A549 (cell line): ENCODE measurements at regions not wholly inside any gene's neighbourhood (a gene's known extent, or its start where the extent isn't known, plus 50 kb on each side); places are given as distances from the start of the nearest gene placed in this dataset.

Source experiments
- ATAC-seq, 2 experiments: fragments of 200-7000 bp in 1 of 2; fragments of >200 bp in 1 of 2; cut with Nextera tagmentation in 1 of 2; cut with Tn5 transposase in 1 of 2; 3 replicates each; pipeline versions ENCODE4 v1.8.0 to v1.9.1; 2018 to 2020; ENCODE audit warnings: mild to moderate bottlenecking in 1 of 2, moderate library complexity in 1 of 2
- CTCF ChIA-PET: fragments of 300-600 bp; sonication (Branson Sonifier 250); formaldehyde crosslinking; extraction: SDS; loops from one replicate; lab custom pipeline; 2021; ENCODE audit warnings: antibody characterized with exemption, inconsistent platforms; lab: Yijun Ruan, JAX
- POLR2A ChIA-PET: fragments of 350-600 bp; formaldehyde crosslinking; extraction: SDS; loops from one replicate; lab custom pipeline; 2021; ENCODE audit warnings: antibody characterized with exemption, inconsistent platforms; lab: Yijun Ruan, JAX
- DNase-seq, 2 experiments: peaks; one replicate each; pipeline versions ENCODE4 v3.0.0 to v3.0.0-alpha.2; 2011 to 2016; ENCODE audit warnings: low read depth in 1 of 2, low spot score in 1 of 2
- FAIRE-seq: peaks from 2 replicates; lab custom pipeline; 2011; peaks lifted over from hg19 to GRCh38; lab: Jason Lieb, UNC
- H3K27ac ChIP-seq, 2 experiments: fragments of >200 bp; sonication (Bioruptor Twin); formaldehyde crosslinking; 3 replicates each; pipeline ENCODE4 v1.5.1; 2016 to 2017
- H3K4me1 ChIP-seq: fragments of >200 bp; sonication (Bioruptor Twin); formaldehyde crosslinking; 3 replicates; pipeline ENCODE4 v1.6.1; 2016
- H3K4me2 ChIP-seq: fragments of >200 bp; sonication (Bioruptor Twin); formaldehyde crosslinking; 3 replicates; pipeline ENCODE4 v1.6.1; 2016
- H3K4me3 ChIP-seq: fragments of >200 bp; sonication (Bioruptor Twin); formaldehyde crosslinking; 3 replicates; pipeline ENCODE4 v1.5.1; 2016
- H3K9me3 ChIP-seq: fragments of >200 bp; sonication (Bioruptor Twin); formaldehyde crosslinking; 3 replicates; pipeline ENCODE4 v1.6.1; 2016
- BHLHE40 ChIP-seq: IDR thresholded peaks from 2 replicates; pipeline ENCODE4 v1.6.1; 2012; ENCODE audit warnings: low read depth, low read length, inconsistent platforms
- CBX2 ChIP-seq: fragments of 200-600 bp; sonication (generic); IDR thresholded peaks from 2 replicates; pipeline ENCODE4 v1.6.1; 2016; ENCODE audit warnings: low read depth, mild to moderate bottlenecking, borderline replicate concordance
- ESRRA ChIP-seq: fragments of 150-350 bp; IDR thresholded peaks from 2 replicates; pipeline ENCODE4 v1.6.1; 2014; ENCODE audit warnings: mild to moderate bottlenecking, low read length, borderline replicate concordance
- FOSB ChIP-seq: fragments of 250-450 bp; sonication (Bioruptor Pico); IDR thresholded peaks from 2 replicates; pipeline ENCODE4 v1.5.0; 2020; ENCODE audit warnings: mild to moderate bottlenecking, moderate library complexity
- GATA3 ChIP-seq: IDR thresholded peaks from 2 replicates; pipeline ENCODE4 v1.6.1; 2012; ENCODE audit warnings: borderline replicate concordance
- HOXB5 ChIP-seq: fragments of 250-450 bp; sonication (Bioruptor Pico); IDR thresholded peaks from 2 replicates; pipeline ENCODE4 v1.5.0; 2020; ENCODE audit warnings: mild to moderate bottlenecking, moderate library complexity
- KDM5A ChIP-seq: fragments of 200-600 bp; sonication (generic); IDR thresholded peaks from 2 replicates; pipeline ENCODE4 v1.6.1; 2016; ENCODE audit warnings: antibody characterized with exemption, mild to moderate bottlenecking
- MAFK ChIP-seq: fragments of 450-650 bp; IDR thresholded peaks from 2 replicates; pipeline ENCODE4 v1.6.1; 2014; ENCODE audit not compliant: partially characterized antibody
- MYC ChIP-seq: IDR thresholded peaks from 2 replicates; pipeline ENCODE4 v1.6.1; 2012; ENCODE audit warnings: mild to moderate bottlenecking, inconsistent platforms, low read length, improper control_type of control experiment, borderline replicate concordance
- POLR2AphosphoS2 ChIP-seq: conservative IDR thresholded peaks from 2 replicates; pipeline ENCODE4 v1.6.1; 2012; ENCODE audit warnings: low read length, improper control_type of control experiment, inconsistent platforms
- RARB ChIP-seq: fragments of 250-450 bp; sonication (Bioruptor Pico); IDR thresholded peaks from 2 replicates; pipeline ENCODE4 v1.8.0; 2021; ENCODE audit warnings: mild to moderate bottlenecking, moderate library complexity
- RFX5 ChIP-seq: fragments of 450-650 bp; IDR thresholded peaks from 2 replicates; pipeline ENCODE4 v1.7.1; 2014; ENCODE audit warnings: antibody characterized with exemption, mild to moderate bottlenecking, moderate library complexity
- SMC3 ChIP-seq: fragments of >200 bp; sonication (Bioruptor Twin); formaldehyde crosslinking; IDR thresholded peaks from 3 replicates; pipeline ENCODE4 v1.6.1; 2018; ENCODE audit warnings: inconsistent platforms
- SREBF2 ChIP-seq: fragments of 450-650 bp; IDR thresholded peaks from 2 replicates; pipeline ENCODE4 v1.6.1; 2014; ENCODE audit warnings: mild to moderate bottlenecking, moderate library complexity
- TFCP2L1 ChIP-seq: fragments of 250-450 bp; sonication (Bioruptor Pico); IDR thresholded peaks from 2 replicates; pipeline ENCODE4 v1.5.0; 2021; ENCODE audit warnings: mild to moderate bottlenecking
- TP53 ChIP-seq: fragments of 250-450 bp; sonication (Bioruptor Pico); IDR thresholded peaks from 2 replicates; pipeline ENCODE4 v1.5.0; 2021; ENCODE audit warnings: mild to moderate bottlenecking, moderate library complexity
- WGBS: methylation state at CpG from one replicate; pipeline ENCODE4 v1.1.6; 2017; ENCODE audit errors: missing lambda C conversion rate; 5-methylcytosine and 5-hydroxymethylcytosine counted together
- TF ChIP-seq, protein P1 (sequence below): fragments of 150-350 bp; IDR thresholded peaks from 2 replicates; pipeline ENCODE4 v1.6.1; 2014; ENCODE audit warnings: low read depth, mild to moderate bottlenecking, low read length
- TF ChIP-seq, protein P2 (sequence below): fragments of >200 bp; sonication (Bioruptor Twin); formaldehyde crosslinking; IDR thresholded peaks from 3 replicates; pipeline ENCODE4 v1.5.1; 2016
- TF ChIP-seq, protein P3 (sequence below): fragments of 450-650 bp; IDR thresholded peaks from 2 replicates; pipeline ENCODE4 v1.6.1; 2014; ENCODE audit warnings: antibody characterized with exemption
- TF ChIP-seq, protein P4 (sequence below): IDR thresholded peaks from 2 replicates; pipeline ENCODE4 v1.6.1; 2012

DNA sequence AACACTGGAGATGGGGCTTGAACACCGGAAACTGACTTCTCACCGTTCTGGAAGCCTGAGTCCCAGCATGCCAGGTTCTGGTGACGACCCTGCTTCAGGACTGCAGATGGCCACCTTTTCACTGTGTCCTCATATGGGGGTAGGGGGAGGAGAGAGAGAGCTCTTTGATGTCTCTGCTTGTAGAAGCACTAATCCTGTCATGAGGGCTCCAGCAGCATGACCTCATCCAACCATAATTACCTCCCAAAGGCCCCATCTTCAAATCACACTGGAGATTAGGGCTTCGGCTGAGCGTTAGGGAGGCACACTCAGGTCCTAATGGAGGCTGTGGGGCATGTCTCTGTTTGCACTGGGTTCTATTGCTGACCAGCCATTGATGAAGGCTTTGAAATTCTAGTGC lies 255.3 kb downstream of the TEX29 start:
- 10% methylated on average over 5 of the region's 5 CpGs for WGBS

DNA sequence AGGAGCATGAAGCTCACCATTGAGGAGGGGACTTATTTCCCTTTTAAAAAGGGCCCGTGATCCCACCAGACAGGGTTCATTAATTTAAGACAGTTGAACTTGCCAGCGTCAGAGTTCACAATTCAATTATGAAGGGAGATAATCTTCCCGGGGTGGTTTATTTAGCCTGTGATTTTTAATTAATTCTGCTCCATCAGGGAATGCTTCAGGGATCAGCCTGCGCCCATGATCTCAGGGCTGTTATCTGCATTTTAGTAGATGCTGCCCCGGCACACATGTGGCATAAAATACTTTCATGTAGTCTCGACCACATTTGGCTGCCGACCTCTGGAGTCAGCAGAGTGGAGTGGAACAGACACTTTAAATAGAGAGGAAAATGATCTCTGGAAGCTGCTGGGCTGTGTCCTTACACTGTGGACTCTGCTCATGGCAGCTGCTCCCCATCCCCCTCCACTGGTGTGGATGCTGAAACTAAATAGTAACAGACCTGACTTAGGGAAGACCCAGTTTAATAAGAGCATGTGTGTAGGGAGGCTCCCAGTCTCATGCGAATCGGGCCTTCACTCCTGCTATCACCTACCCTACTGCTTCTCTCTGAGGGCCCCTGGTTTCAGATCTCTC lies 256.9 kb downstream of the TEX29 start:
- ChIA-PET POLR2A (no interaction called here), CTCF (no interaction called here)
- no peak overlapping the region for H3K27ac ChIP-seq
- H3K4me2 ChIP-seq, result no peak overlapping the region
- H3K4me3 ChIP-seq, result no peak overlapping the region
- FAIRE-seq (no peak), DNase-seq (no peak), ATAC-seq (no peak)
- 15% methylated on average over 9 of the region's 9 CpGs for WGBS
- H3K9me3 ChIP-seq, result 0 out of 3 replicates have a peak, but pooled peaks cover 3% of the 10 kb centered on the region
- no peak for TF ChIP-seq CBX2
- H3K4me1 ChIP-seq, result no peaks in the 10 kb centered on the region

More for the DNA sequence above, 255.3 kb downstream of the TEX29 start:
- Histone ChIP-seq H3K9me3 (0 out of 3 replicates have a peak, but pooled peaks cover 3% of the 10 kb centered on the region), H3K4me2 (no peak overlapping the region), H3K4me1 (no peaks in the 10 kb centered on the region), H3K27ac (no peak overlapping the region), H3K4me3 (no peak overlapping the region)
- ChIA-PET POLR2A (no interaction called here), CTCF (no interaction called here)
- DNase-seq, result no peak
- FAIRE-seq, result no peak
- ATAC-seq, result no peak
- TF ChIP-seq FOSB (no peak), KDM5A (no peak), CBX2 (no peak), MAFK (no peak), BHLHE40 (no peak), RARB (CRISPR knock-in tag) (no peak), HOXB5 (CRISPR knock-in tag) (no peak), GATA3 (no peak), TP53 (CRISPR knock-in tag) (no peak), SREBF2 (no peak), POLR2AphosphoS2 (no peak), SMC3 (no peak), ESRRA (no peak), TFCP2L1 (CRISPR knock-in tag) (no peak)
- TF ChIP-seq, protein P1, sequence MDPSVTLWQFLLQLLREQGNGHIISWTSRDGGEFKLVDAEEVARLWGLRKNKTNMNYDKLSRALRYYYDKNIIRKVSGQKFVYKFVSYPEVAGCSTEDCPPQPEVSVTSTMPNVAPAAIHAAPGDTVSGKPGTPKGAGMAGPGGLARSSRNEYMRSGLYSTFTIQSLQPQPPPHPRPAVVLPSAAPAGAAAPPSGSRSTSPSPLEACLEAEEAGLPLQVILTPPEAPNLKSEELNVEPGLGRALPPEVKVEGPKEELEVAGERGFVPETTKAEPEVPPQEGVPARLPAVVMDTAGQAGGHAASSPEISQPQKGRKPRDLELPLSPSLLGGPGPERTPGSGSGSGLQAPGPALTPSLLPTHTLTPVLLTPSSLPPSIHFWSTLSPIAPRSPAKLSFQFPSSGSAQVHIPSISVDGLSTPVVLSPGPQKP, result no peak
- TF ChIP-seq, protein P2, sequence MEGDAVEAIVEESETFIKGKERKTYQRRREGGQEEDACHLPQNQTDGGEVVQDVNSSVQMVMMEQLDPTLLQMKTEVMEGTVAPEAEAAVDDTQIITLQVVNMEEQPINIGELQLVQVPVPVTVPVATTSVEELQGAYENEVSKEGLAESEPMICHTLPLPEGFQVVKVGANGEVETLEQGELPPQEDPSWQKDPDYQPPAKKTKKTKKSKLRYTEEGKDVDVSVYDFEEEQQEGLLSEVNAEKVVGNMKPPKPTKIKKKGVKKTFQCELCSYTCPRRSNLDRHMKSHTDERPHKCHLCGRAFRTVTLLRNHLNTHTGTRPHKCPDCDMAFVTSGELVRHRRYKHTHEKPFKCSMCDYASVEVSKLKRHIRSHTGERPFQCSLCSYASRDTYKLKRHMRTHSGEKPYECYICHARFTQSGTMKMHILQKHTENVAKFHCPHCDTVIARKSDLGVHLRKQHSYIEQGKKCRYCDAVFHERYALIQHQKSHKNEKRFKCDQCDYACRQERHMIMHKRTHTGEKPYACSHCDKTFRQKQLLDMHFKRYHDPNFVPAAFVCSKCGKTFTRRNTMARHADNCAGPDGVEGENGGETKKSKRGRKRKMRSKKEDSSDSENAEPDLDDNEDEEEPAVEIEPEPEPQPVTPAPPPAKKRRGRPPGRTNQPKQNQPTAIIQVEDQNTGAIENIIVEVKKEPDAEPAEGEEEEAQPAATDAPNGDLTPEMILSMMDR, result no peak
- TF ChIP-seq, protein P3, sequence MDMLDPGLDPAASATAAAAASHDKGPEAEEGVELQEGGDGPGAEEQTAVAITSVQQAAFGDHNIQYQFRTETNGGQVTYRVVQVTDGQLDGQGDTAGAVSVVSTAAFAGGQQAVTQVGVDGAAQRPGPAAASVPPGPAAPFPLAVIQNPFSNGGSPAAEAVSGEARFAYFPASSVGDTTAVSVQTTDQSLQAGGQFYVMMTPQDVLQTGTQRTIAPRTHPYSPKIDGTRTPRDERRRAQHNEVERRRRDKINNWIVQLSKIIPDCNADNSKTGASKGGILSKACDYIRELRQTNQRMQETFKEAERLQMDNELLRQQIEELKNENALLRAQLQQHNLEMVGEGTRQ, result no peak
- TF ChIP-seq, protein P4, sequence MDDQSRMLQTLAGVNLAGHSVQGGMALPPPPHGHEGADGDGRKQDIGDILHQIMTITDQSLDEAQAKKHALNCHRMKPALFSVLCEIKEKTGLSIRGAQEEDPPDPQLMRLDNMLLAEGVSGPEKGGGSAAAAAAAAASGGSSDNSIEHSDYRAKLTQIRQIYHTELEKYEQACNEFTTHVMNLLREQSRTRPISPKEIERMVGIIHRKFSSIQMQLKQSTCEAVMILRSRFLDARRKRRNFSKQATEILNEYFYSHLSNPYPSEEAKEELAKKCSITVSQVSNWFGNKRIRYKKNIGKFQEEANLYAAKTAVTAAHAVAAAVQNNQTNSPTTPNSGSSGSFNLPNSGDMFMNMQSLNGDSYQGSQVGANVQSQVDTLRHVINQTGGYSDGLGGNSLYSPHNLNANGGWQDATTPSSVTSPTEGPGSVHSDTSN, result no peak
- TF ChIP-seq, all 56 proteins: peak for 0

DNA sequence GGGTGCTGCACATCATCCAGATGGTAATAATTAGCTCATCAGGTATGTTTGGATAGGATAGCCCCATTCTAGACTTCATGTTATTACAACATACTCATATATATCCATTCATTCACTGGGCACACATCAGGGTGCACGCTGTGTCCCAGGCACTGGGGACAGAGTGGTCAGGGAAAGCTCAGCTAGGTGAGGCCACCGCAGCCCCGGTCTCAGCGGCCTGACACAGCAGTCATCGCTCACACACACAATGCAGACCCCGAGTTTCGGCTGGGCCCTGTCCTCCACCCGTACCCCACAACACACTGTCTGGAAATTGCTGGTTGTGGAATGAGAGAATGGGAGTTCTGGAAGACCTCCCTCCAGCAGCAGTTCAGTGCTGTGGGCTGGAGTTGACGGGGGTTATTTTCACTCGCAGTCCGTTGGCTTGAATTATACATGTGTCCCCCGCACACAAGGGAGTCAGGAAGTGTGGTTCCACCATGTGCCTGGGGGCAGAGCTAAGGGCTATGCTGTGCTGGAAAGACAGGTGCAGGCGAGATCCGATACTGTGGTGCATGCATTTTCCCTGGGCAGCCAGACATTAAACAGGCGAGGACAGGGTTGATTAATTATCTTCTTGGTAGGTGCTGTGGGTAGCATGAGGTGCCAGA lies 257.6 kb downstream of the TEX29 start:
- Histone ChIP-seq H3K27ac (no peak overlapping the region), H3K9me3 (0 out of 3 replicates have a peak, but pooled peaks cover 3% of the 10 kb centered on the region), H3K4me2 (no peak overlapping the region), H3K4me3 (no peak overlapping the region), H3K4me1 (no peaks in the 10 kb centered on the region)
- DNase-seq (no peak), ATAC-seq (no peak), FAIRE-seq (no peak)
- TF ChIP-seq, protein P1, result no peak
- no peak for TF ChIP-seq MYC
- no peak for TF ChIP-seq BHLHE40
- no peak for TF ChIP-seq KDM5A
- TF ChIP-seq RFX5, result no peak
- no peak for TF ChIP-seq MAFK
- WGBS, result 29% methylated on average over 8 of the region's 15 CpGs
- ChIA-PET CTCF (interaction anchor here (0.6 kb wide), 1 partner anchor 750 kb away, joined by 3 read pairs; no protein-coding TSS in a partner anchor), POLR2A (no interaction called here)
